DND-41 (cell line): ENCODE measurements at regions not wholly inside any gene's neighbourhood (a gene's known extent, or its start where the extent isn't known, plus 50 kb on each side); places are given as distances from the start of the nearest gene placed in this dataset.

Source experiments
- ATAC-seq: fragments of 200-7000 bp; cut with Tn5 transposase; 3 replicates; pipeline ENCODE4 v1.9.1; 2021; ENCODE audit warnings: low read depth; ENCODE audit not compliant: insufficient read depth
- DNase-seq: peaks from one replicate; pipeline ENCODE4 v3.0.0-alpha.2; 2020
- H2AFZ ChIP-seq: 2 replicates; pipeline ENCODE4 v1.6.0; 2012; ENCODE audit warnings: low read depth, low read length
- H3K27ac ChIP-seq: 2 replicates; pipeline ENCODE4 v1.5.1; 2012; ENCODE audit warnings: low read length, inconsistent platforms
- H3K27me3 ChIP-seq: fragments of 200-600 bp; sonication (generic); 2 replicates; pipeline ENCODE4 v1.6.0; 2012; ENCODE audit warnings: low read length, mild to moderate bottlenecking, inconsistent platforms; ENCODE audit not compliant: insufficient read depth, poor library complexity
- H3K36me3 ChIP-seq: 2 replicates; pipeline ENCODE4 v1.5.1; 2012; ENCODE audit warnings: low read length, inconsistent platforms; ENCODE audit not compliant: insufficient read depth
- H3K4me1 ChIP-seq: 2 replicates; pipeline ENCODE4 v1.5.1; 2012; ENCODE audit warnings: mild to moderate bottlenecking, low read length; ENCODE audit not compliant: insufficient read depth
- H3K4me2 ChIP-seq: 2 replicates; pipeline ENCODE4 v1.6.0; 2012; ENCODE audit warnings: mild to moderate bottlenecking, moderate library complexity, low read length, inconsistent platforms; ENCODE audit not compliant: insufficient read depth
- H3K4me3 ChIP-seq, 2 experiments: fragments of 200-600 bp in 1 of 2; shearing (Covaris generic) in 1 of 2; 2 replicates each; pipeline ENCODE4 v1.5.1; 2012 to 2016; ENCODE audit warnings: inconsistent platforms in 2 of 2, low read length in 2 of 2, mild to moderate bottlenecking in 2 of 2, low read depth in 1 of 2, moderate library complexity in 1 of 2
- H3K79me2 ChIP-seq: 2 replicates; pipeline ENCODE4 v1.6.0; 2012; ENCODE audit warnings: low read length, inconsistent platforms; ENCODE audit not compliant: insufficient read depth
- H3K9ac ChIP-seq: 2 replicates; pipeline ENCODE4 v1.6.0; 2012; ENCODE audit warnings: low read depth, mild to moderate bottlenecking, inconsistent platforms, low read length, moderate library complexity
- H3K9me3 ChIP-seq: 2 replicates; pipeline ENCODE4 v1.5.1; 2012; ENCODE audit warnings: low read length, moderate library complexity, mild to moderate bottlenecking, inconsistent platforms; ENCODE audit not compliant: insufficient read depth, severe bottlenecking
- H4K20me1 ChIP-seq: 2 replicates; pipeline ENCODE4 v1.6.0; 2012; ENCODE audit warnings: low read length; ENCODE audit not compliant: insufficient read depth
- CTCF ChIP-seq: IDR thresholded peaks from 2 replicates; pipeline ENCODE4 v1.5.1; 2012; ENCODE audit warnings: borderline replicate concordance, low read length, moderate library complexity, mild to moderate bottlenecking; ENCODE audit not compliant: poor library complexity, severe bottlenecking; ENCODE audit errors: extremely low read depth
- EZH2 ChIP-seq: IDR thresholded peaks from 3 replicates; pipeline ENCODE4 v1.6.1; 2012; ENCODE audit warnings: borderline replicate concordance, low read depth, mild to moderate bottlenecking, moderate library complexity, low read length, inconsistent platforms; ENCODE audit not compliant: severe bottlenecking

DNA sequence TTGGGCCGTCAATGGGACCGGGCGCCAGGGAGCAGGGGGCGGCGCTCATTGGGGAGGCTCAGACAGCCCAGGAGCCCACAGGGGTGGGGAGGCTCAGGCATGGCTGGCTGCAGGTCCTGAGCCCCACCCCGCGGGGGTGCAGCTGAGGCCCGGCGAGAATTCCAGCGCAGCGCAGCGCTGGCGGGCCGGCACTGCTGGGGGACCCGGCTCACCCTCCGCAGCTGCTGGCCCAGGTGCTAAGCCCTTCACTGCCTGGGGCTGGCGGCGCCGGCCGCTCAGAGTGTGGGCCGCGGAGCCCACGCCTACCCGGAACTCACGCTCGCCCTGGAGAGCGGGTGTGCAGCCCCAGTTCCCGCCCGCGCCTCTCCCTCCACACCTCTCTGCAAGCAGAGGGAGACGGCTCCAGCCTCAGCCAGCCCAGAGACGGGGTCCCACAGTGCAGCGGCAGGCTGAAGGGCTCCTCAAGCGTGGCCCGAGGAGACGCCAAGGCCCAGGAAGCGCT, 1227.4 kb downstream of the PCDH17 start:
- Histone ChIP-seq H3K9ac (no peak overlapping the region), H2AFZ (no peak overlapping the region), H3K4me2 (no peak overlapping the region), H3K4me1 (no peaks in the 10 kb centered on the region), H3K9me3 (no peaks in the 10 kb centered on the region), H3K27ac (no peak overlapping the region), H3K36me3 (no peaks in the 10 kb centered on the region), H3K27me3 (no peaks in the 10 kb centered on the region), H3K79me2 (no peaks in the 10 kb centered on the region), H3K4me3 (no peak overlapping the region), H4K20me1 (no peaks in the 10 kb centered on the region)
- no peak for TF ChIP-seq EZH2
- no peak for TF ChIP-seq CTCF
- ATAC-seq (no peak), DNase-seq (no peak)

- H3K9ac ChIP-seq = no peak overlapping the region
- no peaks in the 10 kb centered on the region for H3K36me3 ChIP-seq
- H3K27ac ChIP-seq = no peak overlapping the region
- no peaks in the 10 kb centered on the region for H3K79me2 ChIP-seq
- H3K4me3 ChIP-seq = no peak overlapping the region
- no peaks in the 10 kb centered on the region for H3K4me1 ChIP-seq
- TF ChIP-seq CTCF = no peak
- H4K20me1 ChIP-seq = no peaks in the 10 kb centered on the region
- no peak overlapping the region for H3K4me2 ChIP-seq
- ATAC-seq (no peak), DNase-seq (no peak)
- H3K27me3 ChIP-seq = no peaks in the 10 kb centered on the region
- no peak overlapping the region for H2AFZ ChIP-seq
- H3K9me3 ChIP-seq = no peaks in the 10 kb centered on the region
Observed at GRCh38 chr13:58865286-58865685, 1233.7 kb downstream of the PCDH17 start.

GRCh38 chr13:58869566-58869965, 1238.0 kb downstream of the PCDH17 start:
- TF ChIP-seq EZH2 (no peak), CTCF (no peak)
- no peak overlapping the region for H3K27ac ChIP-seq
- no peak overlapping the region for H3K4me3 ChIP-seq
- H2AFZ ChIP-seq = no peak overlapping the region
- no peak overlapping the region for H3K9ac ChIP-seq
- H3K79me2 ChIP-seq = no peaks in the 10 kb centered on the region
- H3K27me3 ChIP-seq = no peaks in the 10 kb centered on the region
- no peak for DNase-seq
- H3K4me1 ChIP-seq = no peaks in the 10 kb centered on the region
- H3K36me3 ChIP-seq = no peaks in the 10 kb centered on the region
- H3K4me2 ChIP-seq = no peak overlapping the region
- ATAC-seq = no peak
- no peaks in the 10 kb centered on the region for H4K20me1 ChIP-seq
- no peaks in the 10 kb centered on the region for H3K9me3 ChIP-seq

DNA sequence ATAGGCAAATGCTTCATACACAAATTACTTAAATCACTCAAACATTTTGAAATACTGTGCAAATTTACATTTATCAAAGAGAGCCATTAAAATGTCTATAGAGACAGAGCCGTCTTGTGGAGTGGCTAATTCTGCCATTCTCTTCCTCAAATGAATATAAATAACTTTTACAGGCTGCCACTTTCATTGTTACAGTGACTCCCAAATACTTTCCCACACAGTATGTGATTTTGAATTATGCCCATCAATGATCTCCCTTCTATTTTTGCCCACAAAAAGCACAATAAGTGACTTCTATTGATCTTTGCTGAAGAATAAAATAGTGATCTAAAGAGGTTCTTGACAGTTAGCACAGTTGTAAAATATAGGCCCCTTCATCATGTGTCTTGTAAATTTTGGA, 1244.9 kb downstream of the PCDH17 start:
- Histone ChIP-seq H4K20me1 (no peaks in the 10 kb centered on the region), H3K4me1 (no peaks in the 10 kb centered on the region), H3K27ac (no peak overlapping the region), H3K27me3 (no peaks in the 10 kb centered on the region), H3K4me3 (no peak overlapping the region), H3K79me2 (no peaks in the 10 kb centered on the region), H3K36me3 (no peaks in the 10 kb centered on the region), H3K9me3 (no peaks in the 10 kb centered on the region), H2AFZ (no peak overlapping the region), H3K4me2 (no peak overlapping the region), H3K9ac (no peak overlapping the region)
- TF ChIP-seq EZH2 (no peak), CTCF (no peak)
- DNase-seq = no peak
- no peak for ATAC-seq
